H1 (cell line): ENCODE measurements at regions not wholly inside any gene's neighbourhood (a gene's known extent, or its start where the extent isn't known, plus 50 kb on each side); places are given as distances from the start of the nearest gene placed in this dataset.

Experiments
- CTCF ChIA-PET: fragments of 300-600 bp; sonication (Branson Sonifier 250); formaldehyde crosslinking; loops from one replicate; lab custom pipeline; 2021; ENCODE audit not compliant: partially characterized antibody; lab: Charles Lee
- POLR2A ChIA-PET: fragments of 300-600 bp; sonication (Branson Sonifier 250); formaldehyde crosslinking; loops from one replicate; lab custom pipeline; 2021; ENCODE audit warnings: inconsistent platforms; ENCODE audit not compliant: partially characterized antibody; lab: Charles Lee
- DNase-seq, 2 experiments: peaks; one replicate each; pipeline versions ENCODE4 v3.0.0 to v3.0.0-alpha.2; 2010 to 2022; ENCODE audit warnings: low spot score in 2 of 2, low read depth in 1 of 2, mixed read lengths in 1 of 2
- FAIRE-seq: peaks from 2 replicates; lab custom pipeline; 2011; peaks lifted over from hg19 to GRCh38; lab: Jason Lieb, UNC
- H2AFZ ChIP-seq: 2 replicates; pipeline ENCODE4 v1.8.1; 2012; ENCODE audit warnings: low read length, inconsistent platforms
- H2AK5ac ChIP-seq: 2 replicates; pipeline ENCODE4 v1.6.1; 2013; ENCODE audit warnings: low read depth, low read length
- H2BK120ac ChIP-seq: replicated peaks from 2 replicates; pipeline ENCODE3; 2013; ENCODE audit warnings: low read depth, low read length, inconsistent platforms
- H2BK12ac ChIP-seq: 2 replicates; pipeline ENCODE4 v1.6.1; 2013; ENCODE audit warnings: low read depth, low read length
- H2BK15ac ChIP-seq: 2 replicates; pipeline ENCODE4 v1.6.1; 2013; ENCODE audit warnings: low read length
- H2BK20ac ChIP-seq: 2 replicates; pipeline ENCODE4 v1.6.1; 2013; ENCODE audit warnings: low read length
- H2BK5ac ChIP-seq: 2 replicates; pipeline ENCODE4 v1.6.1; 2013; ENCODE audit warnings: low read depth, low read length
- H3K14ac ChIP-seq: 2 replicates; pipeline ENCODE4 v1.6.1; 2013; ENCODE audit warnings: inconsistent platforms; ENCODE audit not compliant: insufficient read length
- H3K18ac ChIP-seq: 2 replicates; pipeline ENCODE4 v1.6.1; 2013; ENCODE audit warnings: low read length; ENCODE audit errors: extremely low read depth
- H3K23ac ChIP-seq: 2 replicates; pipeline ENCODE4 v1.6.1; 2013; ENCODE audit warnings: inconsistent platforms; ENCODE audit not compliant: insufficient read length
- H3K23me2 ChIP-seq: 2 replicates; pipeline ENCODE4 v1.6.1; 2013; ENCODE audit warnings: low read depth, low read length
- H3K27ac ChIP-seq: 2 replicates; pipeline ENCODE4 v1.6.1; 2011; ENCODE audit warnings: low read depth, low read length, inconsistent platforms
- H3K27me3 ChIP-seq, 4 experiments: replicated peaks in 1 of 4; 1 replicate in 1 of 4; 2 replicates in 3 of 4; pipeline versions ENCODE4 v1.6.1 to v1.8.1; 2011 to 2013; ENCODE audit warnings: low read length in 3 of 4, mild to moderate bottlenecking in 3 of 4, inconsistent platforms in 2 of 4, mixed read lengths in 2 of 4, moderate library complexity in 1 of 4; ENCODE audit not compliant: control insufficient read depth in 3 of 4, insufficient read depth in 3 of 4; ENCODE audit errors: extremely low read depth in 1 of 4
- H3K36me3 ChIP-seq, 4 experiments: 2 replicates each; pipeline versions ENCODE4 v1.6.1 to v1.8.1; 2011 to 2013; ENCODE audit warnings: mild to moderate bottlenecking in 4 of 4, low read length in 3 of 4, moderate library complexity in 2 of 4, control low read depth in 1 of 4, inconsistent platforms in 1 of 4; ENCODE audit not compliant: insufficient read depth in 4 of 4, control insufficient read depth in 2 of 4
- H3K4ac ChIP-seq: replicated peaks from 2 replicates; pipeline ENCODE3; 2013; ENCODE audit warnings: low read length, low read depth, mixed read lengths, inconsistent platforms; ENCODE audit not compliant: insufficient read length
- H3K4me1 ChIP-seq, 4 experiments: replicated peaks in 1 of 4; 1 replicate in 1 of 4; 2 replicates in 3 of 4; pipeline versions ENCODE4 v1.6.1 to v1.8.1; 2011 to 2013; ENCODE audit warnings: low read length in 3 of 4, inconsistent platforms in 2 of 4, mixed read lengths in 1 of 4; ENCODE audit not compliant: insufficient read depth in 4 of 4, control insufficient read depth in 3 of 4
- H3K4me2 ChIP-seq, 2 experiments: 2 replicates each; pipeline versions ENCODE4 v1.6.1 to v1.8.1; 2011 to 2013; ENCODE audit warnings: low read depth in 2 of 2, low read length in 2 of 2, control low read depth in 1 of 2, inconsistent platforms in 1 of 2, mild to moderate bottlenecking in 1 of 2; ENCODE audit not compliant: insufficient read depth in 1 of 2
- H3K4me3 ChIP-seq, 4 experiments: fragments of 200-600, 300-600 bp in 1 of 4; sonication (generic), shearing (Covaris generic), sonication (Bioruptor Twin) in 1 of 4; 2 replicates each; pipeline versions ENCODE4 v1.5.1 to v1.8.1; 2011 to 2016; ENCODE audit warnings: low read length in 4 of 4, low read depth in 3 of 4, control low read depth in 2 of 4, inconsistent platforms in 2 of 4, mild to moderate bottlenecking in 2 of 4, mixed read lengths in 1 of 4, moderate library complexity in 1 of 4; ENCODE audit not compliant: insufficient read depth in 2 of 4; ENCODE audit errors: extremely low read depth in 1 of 4
- H3K56ac ChIP-seq: replicated peaks from 2 replicates; pipeline ENCODE3; 2013; ENCODE audit warnings: low read depth, mild to moderate bottlenecking, mixed read lengths, low read length, inconsistent platforms; ENCODE audit not compliant: insufficient read length
- H3K79me1 ChIP-seq: 2 replicates; pipeline ENCODE4 v1.6.1; 2013; ENCODE audit warnings: low read depth, low read length, control low read depth
- H3K79me2 ChIP-seq, 2 experiments: 2 replicates each; pipeline versions ENCODE4 v1.6.1 to v1.8.1; 2012 to 2013; ENCODE audit warnings: low read length in 2 of 2, mild to moderate bottlenecking in 2 of 2, inconsistent platforms in 1 of 2; ENCODE audit not compliant: insufficient read depth in 2 of 2, control insufficient read depth in 1 of 2
- H3K9ac ChIP-seq, 4 experiments: replicated peaks in 1 of 4; 1 replicate in 1 of 4; 2 replicates in 3 of 4; pipeline versions ENCODE4 v1.6.1 to v1.8.1; 2011 to 2013; ENCODE audit warnings: low read depth in 3 of 4, low read length in 3 of 4, control low read depth in 2 of 4, mild to moderate bottlenecking in 2 of 4, moderate library complexity in 2 of 4, inconsistent platforms in 1 of 4; ENCODE audit errors: extremely low read depth in 1 of 4
- H3K9me3 ChIP-seq, 2 experiments: 2 replicates each; pipeline versions ENCODE4 v1.6.1 to v1.8.1; 2012 to 2013; ENCODE audit warnings: mild to moderate bottlenecking in 2 of 2, moderate library complexity in 2 of 2, control low read depth in 1 of 2, inconsistent platforms in 1 of 2, low read depth in 1 of 2, low read length in 1 of 2, mixed read lengths in 1 of 2; ENCODE audit not compliant: insufficient read depth in 2 of 2
- H4K20me1 ChIP-seq, 2 experiments: replicated peaks in 1 of 2; 2 replicates each; pipeline versions ENCODE3 to v1.8.1; 2011 to 2013; ENCODE audit warnings: inconsistent platforms in 2 of 2, low read length in 2 of 2, mild to moderate bottlenecking in 1 of 2; ENCODE audit not compliant: insufficient read depth in 2 of 2, control insufficient read depth in 1 of 2
- H4K5ac ChIP-seq: 2 replicates; pipeline ENCODE4 v1.6.1; 2013; ENCODE audit warnings: low read length, low read depth, mixed read lengths, inconsistent platforms; ENCODE audit not compliant: insufficient read length
- H4K8ac ChIP-seq: 2 replicates; pipeline ENCODE4 v1.8.0; 2013; ENCODE audit warnings: mild to moderate bottlenecking, moderate library complexity, low read length, inconsistent platforms; ENCODE audit not compliant: insufficient read depth; ENCODE audit errors: extremely low read depth
- H4K91ac ChIP-seq: replicated peaks from 2 replicates; pipeline ENCODE3; 2013; ENCODE audit warnings: low read length, mixed read lengths, inconsistent platforms; ENCODE audit not compliant: insufficient read length
- BCL11A ChIP-seq, 2 experiments: IDR thresholded peaks; one replicate each; pipeline ENCODE4 v1.6.1; 2011; ENCODE audit warnings: low read depth in 2 of 2, low read length in 2 of 2, mild to moderate bottlenecking in 2 of 2
- BRCA1 ChIP-seq: IDR thresholded peaks from 2 replicates; pipeline ENCODE4 v1.6.1; 2012; ENCODE audit warnings: low read depth, low read length, improper control_type of control experiment
- EGR1 ChIP-seq: IDR thresholded peaks from 2 replicates; pipeline ENCODE4 v1.6.1; 2011; ENCODE audit warnings: low read depth, low read length, borderline replicate concordance
- GTF2F1 ChIP-seq: IDR thresholded peaks from 2 replicates; pipeline ENCODE4 v1.6.1; 2012; ENCODE audit warnings: low read depth, low read length, improper control_type of control experiment, borderline replicate concordance
- KDM5A ChIP-seq: fragments of 200-600 bp; IDR thresholded peaks from 2 replicates; pipeline ENCODE4 v1.7.1; 2012; ENCODE audit warnings: mild to moderate bottlenecking, low read length, inconsistent platforms, mixed read lengths
- POLR2A ChIP-seq, 2 experiments: IDR thresholded peaks; 1 replicate in 1 of 2; 2 replicates in 1 of 2; pipeline ENCODE4 v1.6.1; 2011; ENCODE audit warnings: low read depth in 2 of 2, low read length in 2 of 2, mild to moderate bottlenecking in 2 of 2; ENCODE audit errors: control extremely low read depth in 1 of 2
- SAP30 ChIP-seq: fragments of 300-600 bp; sonication (generic); IDR thresholded peaks from 2 replicates; pipeline ENCODE4 v1.7.1; 2012; ENCODE audit warnings: low read length, moderate library complexity, mild to moderate bottlenecking, inconsistent platforms; ENCODE audit not compliant: insufficient read depth, insufficient replicate concordance
- TF ChIP-seq, protein P1 (sequence below): IDR thresholded peaks from 2 replicates; pipeline ENCODE4 v1.6.1; 2012; ENCODE audit warnings: inconsistent platforms

DNA sequence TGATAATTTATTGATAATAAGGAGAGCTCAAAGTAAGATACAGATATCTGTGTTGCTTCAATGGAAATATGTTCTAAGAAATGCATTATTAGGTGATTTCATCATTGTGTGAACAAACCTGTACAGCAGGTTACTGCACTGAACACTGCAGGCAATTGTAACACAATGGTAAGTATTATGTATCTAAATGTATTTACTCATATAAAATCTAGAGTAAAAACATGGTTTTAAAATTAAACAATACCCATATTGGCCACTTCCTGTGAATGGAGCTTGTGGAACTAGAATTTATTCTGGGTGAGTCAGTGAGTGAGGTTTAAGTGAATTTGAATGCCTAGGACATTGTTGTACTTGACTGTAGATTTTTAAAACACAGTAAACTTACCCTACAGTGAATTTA is 722.9 kb upstream of the RAG2 start:
- no peak overlapping the region for H3K9ac ChIP-seq
- no peak overlapping the region for H3K18ac ChIP-seq
- no peaks in the 10 kb centered on the region for H4K20me1 ChIP-seq
- H2BK20ac ChIP-seq = no peak overlapping the region
- FAIRE-seq = no peak
- H3K27me3 ChIP-seq = peaks cover 0 to 1% (median 0%) of the 10 kb centered on the region in 4 experiments; a peak in 1 of 7 replicates
- H2BK120ac ChIP-seq = no peak overlapping the region
- H2BK15ac ChIP-seq = no peak overlapping the region
- no peak overlapping the region for H2BK5ac ChIP-seq
- no peak overlapping the region for H3K23ac ChIP-seq
- H3K4me1 ChIP-seq = no peaks in the 10 kb centered on the region
- CTCF ChIA-PET = no interaction called here
- H3K23me2 ChIP-seq = no peaks in the 10 kb centered on the region
- POLR2A ChIA-PET = no interaction called here
- no peaks in the 10 kb centered on the region for H3K9me3 ChIP-seq
- no peak overlapping the region for H2AK5ac ChIP-seq
- H3K4me2 ChIP-seq = no peak overlapping the region
- no peak overlapping the region for H4K91ac ChIP-seq
- H2AFZ ChIP-seq = no peak overlapping the region
- no peak overlapping the region for H3K56ac ChIP-seq
- no peak overlapping the region for H4K5ac ChIP-seq
- no peak overlapping the region for H3K14ac ChIP-seq
- H3K79me1 ChIP-seq = no peaks in the 10 kb centered on the region
- H4K8ac ChIP-seq = no peak overlapping the region
- H3K27ac ChIP-seq = no peak overlapping the region
- H3K79me2 ChIP-seq = no peaks in the 10 kb centered on the region
- H3K4ac ChIP-seq = no peak overlapping the region
- no peaks in the 10 kb centered on the region for H3K36me3 ChIP-seq
- no peak overlapping the region for H3K4me3 ChIP-seq
- H2BK12ac ChIP-seq = no peak overlapping the region
- DNase-seq = no peak
- no peak for TF ChIP-seq BCL11A (IDR thresholded peaks at IDR 0.05; ENCODE audit: low read depth in 2 of 2, low read length in 2 of 2)
- TF ChIP-seq, protein P1, sequence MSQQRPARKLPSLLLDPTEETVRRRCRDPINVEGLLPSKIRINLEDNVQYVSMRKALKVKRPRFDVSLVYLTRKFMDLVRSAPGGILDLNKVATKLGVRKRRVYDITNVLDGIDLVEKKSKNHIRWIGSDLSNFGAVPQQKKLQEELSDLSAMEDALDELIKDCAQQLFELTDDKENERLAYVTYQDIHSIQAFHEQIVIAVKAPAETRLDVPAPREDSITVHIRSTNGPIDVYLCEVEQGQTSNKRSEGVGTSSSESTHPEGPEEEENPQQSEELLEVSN = no peak
- TF ChIP-seq KDM5A = no peak
- TF ChIP-seq EGR1 = no peak
- no peak for TF ChIP-seq GTF2F1
- no peak for TF ChIP-seq POLR2A (IDR thresholded peaks at IDR 0.05; ENCODE audit: control extremely low read depth in 1 of 2, low read depth in 2 of 2, low read length in 2 of 2)
- TF ChIP-seq SAP30 = no peak
- no peak for TF ChIP-seq BRCA1
